Body of pancreas (tissue), 4 donors: ENCODE measurements at regions not wholly inside any gene's neighbourhood (a gene's known extent, or its start where the extent isn't known, plus 50 kb on each side); places are given as distances from the start of the nearest gene placed in this dataset.

ENCODE experiments used
- POLR2A ChIP-seq, 3 donors: fragments of 450-650 bp; IDR thresholded peaks; one replicate each; pipeline ENCODE4 v1.6.1; 2016; ENCODE audit warnings: antibody characterized with exemption in 3 of 3, mild to moderate bottlenecking in 2 of 3
- TF ChIP-seq, protein P1 (sequence below), 7 experiments: fragments of 450-650 bp in 4 of 7; fragments of 200-600 bp in 3 of 7; sonication (generic) in 3 of 7; IDR thresholded peaks; one replicate each; pipeline ENCODE4 v1.5.1; 2016 to 2019; ENCODE audit warnings: antibody characterized with exemption in 7 of 7

DNA sequence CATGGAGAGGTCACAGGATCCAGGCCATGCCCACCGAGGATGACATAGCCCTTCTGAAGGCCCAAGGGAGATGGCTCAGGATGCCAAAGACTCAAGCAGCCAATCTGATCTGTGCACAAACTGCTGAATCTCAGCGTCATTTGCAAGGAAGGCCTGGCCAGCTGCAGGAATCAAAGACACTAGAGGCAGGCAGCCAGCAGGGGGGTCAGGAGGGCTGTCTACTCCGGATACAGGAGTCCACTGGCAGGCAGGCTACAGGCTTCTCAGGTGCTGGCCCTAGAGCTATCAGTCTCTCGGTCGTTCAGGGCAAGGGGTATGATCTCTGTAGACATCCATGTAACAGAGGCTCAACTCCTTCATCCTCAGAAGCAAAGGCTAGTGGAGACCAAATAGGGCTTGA lies 1735.3 kb downstream of the TP53TG3F start:
- TF ChIP-seq, protein P1, sequence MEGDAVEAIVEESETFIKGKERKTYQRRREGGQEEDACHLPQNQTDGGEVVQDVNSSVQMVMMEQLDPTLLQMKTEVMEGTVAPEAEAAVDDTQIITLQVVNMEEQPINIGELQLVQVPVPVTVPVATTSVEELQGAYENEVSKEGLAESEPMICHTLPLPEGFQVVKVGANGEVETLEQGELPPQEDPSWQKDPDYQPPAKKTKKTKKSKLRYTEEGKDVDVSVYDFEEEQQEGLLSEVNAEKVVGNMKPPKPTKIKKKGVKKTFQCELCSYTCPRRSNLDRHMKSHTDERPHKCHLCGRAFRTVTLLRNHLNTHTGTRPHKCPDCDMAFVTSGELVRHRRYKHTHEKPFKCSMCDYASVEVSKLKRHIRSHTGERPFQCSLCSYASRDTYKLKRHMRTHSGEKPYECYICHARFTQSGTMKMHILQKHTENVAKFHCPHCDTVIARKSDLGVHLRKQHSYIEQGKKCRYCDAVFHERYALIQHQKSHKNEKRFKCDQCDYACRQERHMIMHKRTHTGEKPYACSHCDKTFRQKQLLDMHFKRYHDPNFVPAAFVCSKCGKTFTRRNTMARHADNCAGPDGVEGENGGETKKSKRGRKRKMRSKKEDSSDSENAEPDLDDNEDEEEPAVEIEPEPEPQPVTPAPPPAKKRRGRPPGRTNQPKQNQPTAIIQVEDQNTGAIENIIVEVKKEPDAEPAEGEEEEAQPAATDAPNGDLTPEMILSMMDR (IDR thresholded peaks at IDR 0.05) = no peak
- TF ChIP-seq POLR2A (IDR thresholded peaks at IDR 0.05) = no peak
